Activated CD8-positive, alpha-beta memory T cell treated with anti-CD3 and anti-CD28 coated beads for 24 hours (primary cell): ENCODE measurements at regions not wholly inside any gene's neighbourhood (a gene's known extent, or its start where the extent isn't known, plus 50 kb on each side); places are given as distances from the start of the nearest gene placed in this dataset.

Experiments
- DNase-seq: peaks from one replicate; pipeline ENCODE4 v3.0.0-alpha.2; 2020

DNA sequence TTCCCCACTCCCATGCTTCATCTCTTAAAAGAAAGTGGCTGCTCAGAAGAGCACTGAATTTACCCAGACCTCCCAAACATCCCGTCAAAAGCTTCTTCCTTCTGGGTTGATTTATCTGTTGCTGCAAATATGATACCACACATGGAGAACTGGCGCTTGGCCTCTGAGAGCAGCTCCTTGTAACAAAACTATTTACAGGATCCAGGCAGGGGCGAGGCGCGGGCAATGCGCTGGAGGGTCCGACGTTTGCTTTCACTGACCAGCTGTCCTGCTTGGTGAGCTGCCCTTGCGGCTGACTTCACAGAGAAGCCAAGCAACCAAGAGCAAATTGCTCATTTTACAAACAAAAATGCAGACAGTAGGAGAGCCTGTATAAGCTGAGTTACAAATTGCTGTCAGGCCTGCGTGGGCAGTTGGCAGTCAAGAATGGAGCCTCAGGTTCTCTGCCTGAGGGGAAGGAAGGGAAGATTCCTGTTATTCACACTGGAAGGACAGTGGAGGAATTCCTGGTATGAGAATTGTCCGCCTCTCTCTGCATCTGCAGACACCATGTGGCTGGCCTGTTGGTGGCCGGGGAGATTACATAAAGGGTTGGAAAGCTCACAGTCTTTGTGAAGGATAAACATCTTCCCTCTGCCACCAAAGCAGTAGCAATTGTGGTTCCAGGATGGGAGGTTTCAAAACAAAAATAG lies 192.2 kb upstream of the LEF1 start:
- DNase-seq, result no peak

DNA sequence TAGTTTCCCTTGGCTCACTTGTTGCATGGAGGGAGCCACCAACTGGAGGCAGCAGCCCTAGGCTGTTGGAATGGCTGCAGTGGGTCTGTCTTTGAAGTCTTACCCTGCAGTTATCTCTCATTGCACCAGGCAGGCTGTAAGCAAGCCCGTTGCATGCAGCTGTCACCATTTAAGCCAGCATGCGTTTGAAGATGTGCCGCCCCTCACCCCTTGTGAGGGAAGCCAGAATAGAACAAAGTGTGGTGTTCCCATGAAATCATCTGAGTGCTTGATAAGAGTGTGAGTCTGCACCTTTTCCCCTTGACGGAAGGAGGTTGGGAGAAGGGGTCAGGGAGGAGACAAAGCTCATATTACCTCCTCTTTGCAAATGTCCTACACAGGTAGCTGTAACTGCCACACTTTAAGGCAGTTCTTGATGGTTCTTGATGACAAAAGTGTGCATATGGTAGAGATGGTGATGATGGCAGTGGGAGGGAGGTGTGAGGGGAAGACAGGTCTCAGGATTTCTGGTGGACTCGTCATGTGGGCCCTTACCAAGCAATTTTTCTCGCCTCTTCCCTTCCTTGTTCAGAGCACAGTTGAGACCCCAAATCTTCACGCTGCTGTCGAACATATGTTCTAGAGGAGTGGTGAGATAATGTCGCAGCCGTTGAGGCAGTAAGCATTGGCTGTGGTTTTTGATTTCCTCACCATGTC lies 191.4 kb upstream of the LEF1 start:
- no peak for DNase-seq

DNA sequence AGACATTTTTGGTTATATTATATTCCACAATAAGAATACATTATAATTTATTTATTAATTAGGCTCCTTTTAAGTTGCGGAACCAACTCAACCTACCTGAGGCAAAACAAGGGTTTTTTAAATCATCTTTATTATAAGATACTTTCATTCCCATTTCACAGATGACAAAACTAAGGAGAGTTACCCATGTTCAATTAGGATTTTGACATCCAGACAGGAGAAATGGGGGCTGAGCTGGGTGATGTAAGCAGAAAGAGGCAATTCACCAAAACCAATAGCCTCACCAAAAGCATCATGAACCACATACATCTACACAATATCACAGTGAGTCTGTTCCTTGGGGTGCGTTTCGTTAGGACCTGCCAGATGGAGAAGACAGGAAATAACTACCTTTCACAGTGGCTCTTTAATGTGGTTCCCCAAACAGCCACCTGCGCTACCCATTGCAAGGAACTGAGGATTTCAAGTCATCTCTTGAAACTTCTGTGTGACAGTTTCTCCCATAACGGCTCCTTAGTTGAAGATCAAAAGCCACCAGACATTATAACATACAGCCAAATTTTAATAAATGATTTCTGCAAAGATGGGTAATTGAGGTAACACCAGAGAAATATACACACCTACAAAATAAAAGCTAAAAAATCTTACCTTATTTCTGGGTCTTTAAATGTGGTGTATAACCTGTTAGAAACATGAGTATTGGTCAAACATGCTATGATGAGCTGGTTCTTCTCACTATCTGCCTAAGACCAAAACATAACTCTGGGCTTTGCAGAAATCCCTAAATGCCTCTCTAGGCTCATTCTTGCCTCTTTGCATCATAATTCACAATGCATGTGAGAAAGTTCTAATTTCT lies 190.6 kb upstream of the LEF1 start:
- no peak for DNase-seq

DNA sequence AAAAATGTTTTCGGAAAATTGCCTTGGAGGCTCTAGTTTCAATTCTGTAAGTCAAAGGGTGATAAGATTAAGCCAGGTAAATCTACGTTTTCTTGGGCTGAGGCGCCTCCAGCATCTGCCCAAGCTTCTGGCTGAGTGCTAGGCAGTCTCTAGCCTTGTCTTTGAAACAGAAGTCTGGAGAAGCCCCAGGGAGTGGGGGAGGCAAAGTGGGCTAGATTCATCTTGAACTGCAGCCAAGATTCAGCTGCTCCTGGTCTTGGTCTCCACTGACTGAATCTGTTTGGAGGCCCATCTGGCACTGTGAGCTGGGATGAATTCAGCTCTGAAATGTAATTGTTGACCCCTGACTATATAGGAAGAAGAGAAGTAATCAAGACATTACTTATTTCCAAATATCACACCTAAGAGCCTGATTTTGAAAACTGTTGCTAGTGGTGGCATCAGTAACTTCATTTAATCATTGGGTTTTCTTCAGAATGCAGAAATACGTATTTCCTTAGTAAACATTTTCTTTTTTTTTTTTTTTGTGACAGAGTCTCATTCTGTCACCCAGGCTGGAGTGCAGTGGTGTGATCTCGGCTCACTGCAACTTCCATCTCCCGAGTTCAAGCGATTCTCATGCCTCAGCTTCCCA lies 187.3 kb upstream of the LEF1 start:
- DNase-seq, result no peak

DNA sequence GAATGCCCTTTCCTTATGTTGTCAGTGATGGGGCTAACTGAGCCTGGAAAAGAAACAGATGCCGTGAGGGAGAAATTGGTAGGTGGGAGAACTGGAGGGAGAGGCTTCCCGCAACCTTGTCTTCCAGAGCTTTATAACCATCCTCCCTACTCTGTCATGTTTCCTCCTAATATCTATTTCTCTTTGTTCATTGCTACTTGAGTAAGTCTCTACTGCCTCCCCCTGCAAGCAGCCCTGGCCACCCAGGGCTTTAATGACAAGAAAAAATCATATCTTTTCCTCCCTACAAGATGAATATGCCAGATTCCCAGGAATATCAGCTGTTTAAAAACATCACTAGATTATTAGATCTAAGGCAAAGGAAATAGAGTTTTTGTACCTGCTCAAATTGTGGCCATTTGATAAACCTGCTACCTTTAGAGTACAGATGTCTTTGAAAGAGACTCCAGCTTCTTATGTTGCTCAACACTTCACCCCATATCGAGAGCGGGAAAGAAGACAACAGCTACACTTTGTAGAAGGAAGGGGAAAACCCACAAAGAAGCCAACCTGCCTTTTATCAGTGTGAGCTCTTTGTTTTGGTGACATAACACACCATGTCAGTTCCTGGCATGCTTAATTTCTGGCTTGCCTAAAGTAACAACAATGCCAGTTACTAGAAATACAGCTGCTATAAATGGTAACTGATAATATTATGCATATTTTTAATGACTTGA lies 186.6 kb upstream of the LEF1 start:
- no peak for DNase-seq

DNA sequence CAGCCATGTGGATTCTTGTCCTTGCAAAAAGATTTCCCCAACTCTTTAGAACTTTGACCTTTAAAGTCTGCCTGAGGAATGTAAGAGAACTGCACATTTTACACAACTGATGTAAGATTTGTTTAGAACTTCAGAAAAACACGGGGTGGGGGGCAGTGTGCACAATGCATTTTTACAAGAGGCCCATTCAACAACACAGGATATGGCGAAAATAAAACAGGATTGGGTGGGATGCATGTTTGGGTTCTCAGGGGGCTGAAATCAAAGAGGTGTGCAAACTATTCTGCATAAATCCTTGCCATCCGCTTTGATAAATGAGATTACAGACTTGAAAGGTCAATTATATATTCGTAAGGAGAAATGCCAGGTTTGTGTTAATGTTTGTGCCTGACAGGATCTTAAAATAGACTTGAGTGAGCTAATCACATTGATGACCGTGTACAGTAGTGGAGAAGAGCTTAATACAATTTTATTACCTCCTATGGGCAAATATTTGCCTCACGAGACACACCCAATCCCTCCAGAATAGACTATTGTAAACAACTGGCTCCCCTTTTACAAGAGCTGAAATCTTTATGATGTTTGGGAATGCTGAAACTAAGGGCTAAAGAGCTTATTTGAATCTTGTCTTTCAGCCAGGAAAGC lies 184.1 kb upstream of the LEF1 start:
- DNase-seq, result no peak

DNA sequence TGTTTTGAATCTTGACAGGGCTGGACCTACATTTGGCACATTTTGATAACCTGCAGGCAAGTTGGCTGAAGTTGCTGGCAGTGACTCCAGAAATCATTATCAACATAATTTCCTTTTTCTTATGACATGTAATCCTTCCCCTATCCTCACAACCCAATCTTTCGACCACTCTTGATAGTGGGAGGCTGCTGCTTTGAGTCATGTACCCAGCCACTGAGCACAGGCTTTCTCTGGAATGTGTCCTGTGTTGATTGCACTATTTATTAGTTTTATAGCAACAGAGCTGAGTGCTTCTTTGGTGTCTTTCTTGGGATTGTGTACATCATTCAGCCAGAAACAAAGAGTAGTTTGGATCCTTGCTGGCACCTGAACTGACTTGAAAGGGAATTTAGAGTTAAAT lies 183.1 kb upstream of the LEF1 start:
- DNase-seq, result no peak

DNA sequence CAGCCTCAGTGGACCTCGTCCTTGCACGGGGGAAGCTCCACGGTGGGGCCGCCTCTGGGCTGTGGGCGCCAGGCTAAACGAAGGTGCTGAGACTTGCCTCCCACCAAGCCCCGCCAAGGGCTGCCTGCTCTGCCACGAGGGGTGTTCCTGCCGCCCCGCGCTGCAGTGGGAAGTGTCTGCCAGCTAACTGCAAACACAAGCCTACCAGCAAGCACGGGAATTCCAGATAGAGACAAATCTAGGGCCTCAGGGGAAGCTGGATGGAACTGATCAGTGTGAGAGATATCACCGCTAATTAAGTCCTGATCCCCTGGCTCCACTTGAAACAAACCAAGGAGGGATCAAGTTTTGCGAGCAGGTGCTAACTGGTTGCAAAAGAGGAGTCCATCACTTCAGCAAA lies 181.6 kb upstream of the LEF1 start:
- no peak for DNase-seq

DNA sequence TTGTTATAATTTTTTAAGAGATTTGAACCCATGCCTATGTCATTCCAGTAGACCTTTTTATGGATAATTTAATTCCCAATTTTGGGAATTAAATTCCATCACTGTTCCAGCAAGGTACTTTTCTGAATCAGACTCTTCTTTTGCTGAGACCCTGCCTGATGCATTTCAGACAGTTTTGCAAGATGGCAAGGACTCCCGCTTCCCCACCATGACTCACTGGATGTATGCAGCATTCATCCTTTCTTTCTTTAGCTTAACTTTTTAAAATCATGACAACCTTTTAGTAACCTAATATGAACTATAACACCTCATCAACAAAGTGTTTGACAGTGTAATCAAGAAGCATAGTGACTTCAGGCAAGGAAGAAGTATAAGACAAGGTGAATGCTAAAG lies 178.1 kb upstream of the LEF1 start:
- no peak for DNase-seq

DNA sequence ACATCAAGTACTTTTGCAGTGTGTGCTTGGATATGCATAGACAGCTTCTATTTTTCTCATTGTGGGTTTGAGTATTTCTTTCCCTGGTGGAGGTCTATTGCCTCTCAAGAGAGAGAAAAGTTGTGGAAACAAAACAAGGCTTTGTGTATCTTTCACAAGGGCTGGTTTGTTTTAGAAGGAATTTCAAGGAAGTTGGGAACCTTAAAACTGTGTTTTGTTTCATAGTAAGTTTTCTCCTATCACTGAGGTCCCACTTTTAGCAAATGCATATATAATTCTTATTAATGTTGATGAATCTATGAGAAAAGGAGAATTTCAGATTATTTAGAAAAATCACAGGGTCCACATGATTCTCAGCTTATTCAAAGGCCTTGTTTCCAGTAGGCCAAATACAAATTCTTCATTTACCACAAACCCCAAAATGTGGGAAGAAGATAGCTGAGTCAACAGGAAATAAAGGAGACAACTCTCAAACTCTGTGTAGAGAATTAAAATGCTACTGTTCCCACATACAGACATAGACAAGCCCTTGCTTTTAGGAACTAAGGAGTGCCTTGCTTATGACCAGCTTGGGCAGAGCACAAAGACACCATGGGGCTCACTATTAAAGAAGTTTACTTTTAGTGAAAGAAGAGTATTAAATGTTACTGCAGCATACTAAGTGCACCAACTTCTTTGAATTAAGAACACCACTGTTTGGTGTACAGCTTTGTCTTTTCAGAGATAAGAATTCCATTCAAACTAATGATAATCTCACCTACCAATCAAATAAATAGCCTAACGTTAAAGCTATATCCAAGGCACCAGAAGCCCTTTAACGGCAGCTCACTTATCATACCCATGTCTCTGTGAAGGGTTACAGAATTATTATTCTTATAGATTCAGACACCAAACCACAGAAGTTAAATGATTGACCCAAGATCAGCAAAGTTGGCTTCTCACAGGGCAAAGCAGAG lies 177.4 kb upstream of the LEF1 start:
- no peak for DNase-seq

DNA sequence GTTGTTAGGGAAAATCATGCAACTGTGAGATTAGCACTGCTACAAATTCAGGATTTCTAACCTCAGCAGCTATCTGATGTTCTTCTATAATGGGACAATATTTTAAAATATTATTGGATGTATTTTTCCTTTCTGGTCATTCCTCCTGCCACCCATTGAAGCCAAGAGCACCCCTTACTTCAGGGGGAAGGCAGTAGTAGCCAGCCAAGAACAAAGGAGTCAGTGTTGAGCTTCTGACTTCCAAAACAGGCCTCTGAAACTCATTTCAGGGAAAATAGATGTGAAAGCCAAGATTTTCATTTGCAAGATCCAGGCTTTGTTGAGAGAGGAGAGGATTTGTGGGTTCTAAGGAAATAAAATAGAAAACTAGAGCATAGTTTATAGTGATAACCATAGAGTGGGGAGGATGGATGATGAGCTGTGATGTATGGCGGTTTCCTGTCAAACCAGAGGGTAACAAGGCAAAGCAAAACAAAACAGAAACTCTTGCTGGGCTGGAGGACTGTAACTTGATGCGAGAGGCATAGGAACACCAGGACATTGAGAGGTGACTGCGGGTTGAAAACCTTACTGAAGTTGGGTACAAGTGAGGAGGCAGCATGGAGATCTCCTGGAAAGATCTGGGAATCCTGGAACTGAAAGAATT lies 173.7 kb upstream of the LEF1 start:
- no peak for DNase-seq

DNA sequence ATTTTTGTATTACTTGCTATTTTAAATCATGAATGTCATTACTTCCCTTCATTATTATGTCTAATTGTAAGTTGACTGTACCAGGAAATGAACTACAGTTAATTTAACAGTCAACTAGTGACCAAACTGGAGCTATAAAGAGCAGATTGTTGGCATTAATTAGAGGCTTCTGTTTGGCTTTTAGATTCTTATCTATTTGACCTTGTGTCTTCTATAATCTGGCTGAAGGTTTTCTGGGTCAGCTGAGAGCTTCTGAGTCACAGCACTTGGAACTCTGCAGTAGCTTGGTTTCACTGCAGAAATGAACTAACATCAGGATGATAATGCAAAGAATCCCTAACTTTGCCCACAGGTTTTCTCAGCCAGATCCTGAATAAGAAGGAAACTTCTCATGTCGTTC lies 169.2 kb upstream of the LEF1 start:
- DNase-seq, result no peak

DNA sequence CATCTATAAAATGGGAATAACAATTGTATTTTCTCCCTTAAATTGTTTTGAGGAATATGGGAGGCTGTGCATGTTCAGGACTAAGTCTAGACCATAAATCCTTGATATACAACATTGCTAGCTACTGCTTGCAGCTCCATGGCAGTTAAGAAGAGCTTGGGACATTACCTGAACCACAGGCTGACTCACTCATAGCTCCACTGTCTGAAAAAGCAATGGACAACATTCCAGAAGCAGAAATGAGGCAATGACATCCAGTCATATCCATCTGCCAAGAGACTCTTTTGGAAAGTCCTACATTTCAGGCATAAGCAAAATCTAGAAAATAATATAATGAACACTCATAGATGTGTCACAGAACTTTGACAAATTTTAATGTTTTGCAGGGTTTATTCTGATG lies 167.3 kb upstream of the LEF1 start:
- DNase-seq, result no peak

DNA sequence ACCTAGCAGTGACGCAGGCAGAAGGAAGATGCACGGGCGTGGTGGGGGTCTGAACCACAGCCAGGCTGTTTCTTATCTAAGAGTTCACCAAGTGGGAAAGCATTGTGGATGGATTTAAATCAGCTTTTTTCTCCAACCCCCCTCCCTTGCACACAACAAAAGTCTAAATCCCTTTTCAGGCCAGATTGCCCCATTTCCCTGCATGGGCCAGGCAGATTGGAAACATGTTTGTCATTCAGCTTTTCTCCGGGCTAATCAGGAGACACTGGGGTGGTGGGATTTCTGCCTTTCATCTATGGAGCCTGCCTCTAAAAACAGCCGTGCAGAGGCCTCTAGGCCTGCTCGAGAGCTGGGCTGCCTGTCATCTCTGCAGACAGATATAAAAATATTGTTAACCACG lies 166.3 kb upstream of the LEF1 start:
- DNase-seq, result no peak

DNA sequence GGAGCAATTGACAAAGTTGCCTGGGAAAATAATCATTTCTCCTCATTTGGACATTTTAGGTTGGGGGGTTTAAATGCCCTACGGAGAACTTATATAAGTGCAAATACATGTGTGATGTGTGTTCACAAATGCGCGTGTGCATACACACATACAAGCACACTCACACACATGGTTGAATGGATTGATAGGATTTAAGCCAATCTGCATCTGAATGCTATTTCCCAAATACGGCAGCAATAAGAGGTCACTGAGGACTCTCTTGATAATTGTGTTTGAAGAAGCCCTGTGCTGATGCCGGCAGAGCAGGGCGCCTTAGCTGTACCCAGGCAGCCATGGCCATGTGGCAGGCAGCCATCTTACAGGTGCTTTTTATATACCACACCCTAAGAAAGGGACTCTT lies 165.3 kb upstream of the LEF1 start:
- DNase-seq, result no peak

DNA sequence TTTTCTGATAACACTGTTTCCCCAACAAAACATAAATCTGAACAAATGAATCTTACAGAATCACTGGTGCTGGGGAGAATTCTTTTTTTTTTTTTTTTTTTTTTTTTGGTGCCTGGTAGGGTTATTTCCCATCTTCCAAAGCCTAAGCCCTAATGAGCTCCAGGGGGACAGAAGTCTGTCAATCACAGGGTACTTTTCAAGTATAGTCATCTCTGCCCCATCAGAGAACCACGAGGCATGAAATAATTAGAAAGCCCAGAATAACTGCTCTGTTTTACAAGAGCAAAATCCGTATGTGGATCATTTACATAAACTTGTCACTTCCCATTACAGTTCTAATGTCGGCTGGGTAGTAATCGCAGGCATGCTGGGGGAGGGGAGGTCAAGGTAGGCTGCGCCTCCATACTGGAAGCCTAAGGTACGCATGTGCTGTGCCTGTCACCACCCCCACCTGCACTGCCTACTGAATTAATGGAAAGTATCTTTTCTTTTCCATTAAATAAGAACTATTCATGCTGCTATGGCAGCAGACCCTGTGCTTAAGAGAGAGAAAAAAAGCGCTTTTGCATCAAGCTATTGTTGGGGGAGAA lies 164.7 kb upstream of the LEF1 start:
- DNase-seq, result no peak

DNA sequence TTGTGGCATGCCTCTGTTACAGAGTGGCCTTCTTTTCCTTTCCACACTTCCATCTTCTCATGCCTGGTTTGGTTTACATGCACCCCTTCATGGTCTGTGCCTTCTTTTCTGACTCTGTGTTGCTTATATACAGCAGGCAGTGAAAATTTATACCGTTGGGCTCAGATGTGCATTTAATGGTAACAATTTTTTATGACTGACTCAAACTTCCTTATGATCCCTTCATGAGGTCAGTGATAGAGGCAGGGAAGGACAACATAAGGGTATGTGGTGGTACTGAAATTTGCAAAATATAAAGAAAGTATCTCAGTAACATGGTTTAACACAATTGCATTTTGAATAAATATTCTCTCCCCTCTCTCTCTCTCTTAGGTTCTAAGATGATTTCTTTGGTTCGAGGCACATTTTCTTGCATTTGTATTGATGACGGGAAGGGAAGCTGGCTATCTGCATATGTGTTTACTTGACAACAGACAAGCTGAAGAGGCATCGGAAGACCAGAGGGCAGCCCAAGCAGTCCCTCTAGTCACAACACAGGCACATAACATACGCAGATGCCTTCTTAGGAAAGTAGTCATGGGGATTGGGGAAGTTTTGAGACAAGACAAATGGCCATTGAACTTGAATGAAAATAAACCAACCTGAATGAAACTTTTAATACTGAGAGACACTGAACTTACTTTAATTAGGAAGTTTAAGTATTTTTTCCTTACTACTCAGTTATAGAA lies 163.3 kb upstream of the LEF1 start:
- no peak for DNase-seq

DNA sequence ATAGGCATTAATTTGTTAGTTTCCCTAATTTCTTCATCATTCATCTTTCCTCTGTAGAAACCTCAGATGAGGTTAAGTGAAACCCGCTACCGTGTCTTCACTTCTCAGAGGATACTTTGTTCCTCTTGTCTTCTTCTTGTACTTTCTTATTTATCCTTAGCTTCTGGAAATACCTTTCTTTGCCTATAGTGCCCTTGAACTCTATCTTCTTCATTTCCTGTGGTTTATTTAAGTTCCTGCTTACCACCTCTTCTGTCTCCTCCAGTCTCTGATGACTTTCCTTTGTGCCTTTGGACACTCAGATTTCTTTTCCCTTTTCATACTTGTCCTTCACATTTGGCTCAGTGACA lies 159.6 kb upstream of the LEF1 start:
- no peak for DNase-seq

DNA sequence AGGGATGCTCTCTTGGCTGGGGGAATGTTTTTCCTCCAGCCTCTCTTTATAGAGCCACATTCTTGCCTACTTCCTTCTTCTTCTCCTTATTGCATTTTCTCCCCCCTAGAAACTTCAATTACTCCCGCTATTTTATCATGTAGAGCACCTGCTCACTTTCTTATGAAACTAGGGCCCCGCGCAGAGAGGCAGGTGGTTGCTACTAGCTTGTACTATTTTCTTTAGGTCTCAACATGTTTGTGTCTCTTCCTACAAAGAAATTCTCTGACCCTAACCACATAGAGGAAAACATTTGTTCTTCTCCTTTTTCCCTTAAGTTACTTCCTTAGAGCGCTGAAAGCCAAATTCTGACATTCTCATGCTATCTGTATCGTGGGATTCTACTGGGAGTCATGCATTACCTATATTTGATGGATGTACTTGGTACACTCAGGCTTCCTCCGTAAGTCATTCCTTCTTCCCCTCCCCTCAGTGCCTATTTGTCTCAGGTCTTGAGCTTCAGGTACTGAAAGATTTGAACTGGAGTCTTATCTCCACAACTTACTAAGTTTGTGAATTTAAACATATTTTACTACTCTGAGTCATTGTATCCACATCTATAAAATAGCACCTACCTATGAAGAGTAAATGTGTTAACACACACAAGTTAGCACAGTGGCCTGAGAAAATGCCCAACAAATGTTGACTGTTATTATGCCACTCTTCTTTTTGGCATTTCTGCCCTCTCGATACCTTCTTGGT lies 159.1 kb upstream of the LEF1 start:
- no peak for DNase-seq
